HG02798 (cell line): ENCODE measurements at regions not wholly inside any gene's neighbourhood (a gene's known extent, or its start where the extent isn't known, plus 50 kb on each side); places are given as distances from the start of the nearest gene placed in this dataset.

ENCODE experiments used
- ATAC-seq: cut with Tn5 transposase; IDR thresholded peaks from one replicate; pipeline ENCODE4 v1.9.1; 2021; ENCODE audit warnings: mild to moderate bottlenecking; ENCODE audit not compliant: unreplicated experiment, poor library complexity

DNA sequence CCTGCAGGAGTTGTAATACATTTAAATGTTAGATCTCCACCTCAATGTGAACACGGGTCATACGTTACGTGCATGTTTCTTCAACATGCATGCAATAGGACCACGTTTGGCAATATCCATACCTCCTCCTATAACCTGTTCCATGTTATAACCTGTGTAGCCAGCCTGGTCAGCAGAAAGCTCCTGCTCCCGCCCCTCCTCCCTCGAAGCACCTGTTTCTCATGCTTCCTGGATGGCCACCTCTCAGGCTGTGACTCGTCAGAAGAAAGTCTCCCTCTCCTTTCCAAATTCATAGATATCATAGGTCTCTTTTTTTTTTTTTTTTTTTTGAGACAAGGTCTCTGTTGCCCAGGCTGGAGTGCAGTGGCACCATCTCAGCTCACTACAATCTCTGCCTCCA, 96.5 kb downstream of the HMX1 start:
- ATAC-seq, result no peak

DNA sequence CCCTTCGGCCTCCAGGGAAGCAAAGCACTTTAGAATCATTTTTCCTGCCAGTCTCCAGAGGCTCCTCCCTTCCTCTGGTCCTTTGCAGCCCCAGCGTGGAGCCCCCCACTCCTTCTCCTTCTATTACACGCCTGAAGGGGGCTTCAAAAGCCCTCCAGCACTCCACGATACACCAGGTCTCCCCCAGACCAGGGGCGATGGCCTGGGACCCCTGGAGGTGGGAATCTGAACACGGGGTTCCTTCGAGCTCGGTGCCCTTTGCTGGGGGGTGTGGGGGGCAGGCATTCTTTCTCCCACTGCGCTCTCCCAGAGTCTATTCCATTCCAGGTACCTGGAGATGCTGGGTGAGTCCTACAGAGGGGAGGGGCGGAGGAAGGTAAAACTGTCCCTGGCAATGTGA, 97.6 kb downstream of the HMX1 start:
- ATAC-seq, result no peak

DNA sequence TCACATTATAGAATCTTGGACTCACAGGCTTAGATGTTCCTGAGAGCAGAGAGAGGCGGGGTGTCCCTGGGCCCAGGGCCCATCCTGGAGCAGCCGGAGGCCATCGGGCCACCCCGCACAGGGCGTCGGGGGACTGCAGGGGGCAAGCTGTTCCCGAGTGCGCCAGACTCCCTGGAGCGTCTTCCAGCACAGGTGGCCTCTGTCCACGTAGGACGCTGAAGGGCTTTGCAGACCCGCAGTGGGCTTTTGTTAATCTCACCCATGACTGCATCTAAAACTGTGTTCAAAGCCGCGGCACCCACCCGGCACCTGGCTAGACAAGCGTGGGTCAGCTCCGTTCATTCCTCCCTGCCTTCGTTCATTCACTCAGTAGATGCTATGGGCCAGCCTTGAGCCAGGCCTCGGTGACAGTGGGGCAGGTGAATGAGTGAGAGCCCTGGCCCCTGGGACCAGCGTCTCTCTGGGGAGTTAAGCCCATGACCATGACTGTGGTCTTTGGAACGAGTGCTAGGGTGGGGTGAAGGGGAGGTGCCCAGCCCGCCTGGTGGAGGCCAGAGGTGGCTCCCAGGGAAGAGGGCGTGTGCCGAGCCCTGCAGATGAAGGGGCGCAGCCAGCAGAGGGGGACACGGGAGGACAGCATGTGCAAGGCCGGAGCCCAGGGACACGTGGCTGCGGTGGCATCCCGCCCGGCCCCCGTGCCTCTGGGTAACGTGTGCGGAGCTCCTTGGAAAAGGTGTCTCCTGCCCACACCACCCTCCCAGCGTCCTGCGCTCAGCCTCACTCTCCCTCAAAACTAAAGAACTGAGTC, 98.3 kb downstream of the HMX1 start:
- no peak for ATAC-seq

DNA sequence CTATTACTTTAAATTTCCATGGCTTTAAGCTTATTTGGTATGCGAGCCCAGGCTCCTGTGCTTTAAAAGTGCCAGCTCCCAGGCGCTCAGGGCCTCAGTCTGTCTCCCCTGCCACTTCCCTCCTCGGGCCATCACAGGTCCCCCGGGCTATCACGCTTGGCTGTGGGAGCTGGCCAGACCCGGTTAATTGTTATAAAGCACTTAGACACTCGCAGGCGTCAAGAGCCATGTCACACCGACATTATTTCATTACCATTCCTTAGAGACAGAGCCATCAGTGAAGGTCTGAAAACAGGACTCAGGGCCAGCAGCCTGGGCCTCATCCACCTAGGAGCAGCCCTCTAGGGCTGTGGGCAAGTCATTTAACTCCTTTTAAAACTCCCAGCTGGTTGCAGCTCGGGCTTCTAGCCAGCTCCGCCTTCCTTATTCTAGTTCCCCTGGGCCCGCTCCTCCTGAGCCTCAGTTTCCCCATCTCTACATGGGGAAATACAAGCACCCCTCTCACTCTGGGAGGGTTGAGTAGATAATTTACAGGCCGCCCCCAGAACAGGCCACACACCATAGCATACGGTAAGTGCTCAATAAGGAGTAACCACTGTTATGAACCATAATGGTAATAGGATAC, 99.0 kb downstream of the HMX1 start:
- ATAC-seq, result no peak

DNA sequence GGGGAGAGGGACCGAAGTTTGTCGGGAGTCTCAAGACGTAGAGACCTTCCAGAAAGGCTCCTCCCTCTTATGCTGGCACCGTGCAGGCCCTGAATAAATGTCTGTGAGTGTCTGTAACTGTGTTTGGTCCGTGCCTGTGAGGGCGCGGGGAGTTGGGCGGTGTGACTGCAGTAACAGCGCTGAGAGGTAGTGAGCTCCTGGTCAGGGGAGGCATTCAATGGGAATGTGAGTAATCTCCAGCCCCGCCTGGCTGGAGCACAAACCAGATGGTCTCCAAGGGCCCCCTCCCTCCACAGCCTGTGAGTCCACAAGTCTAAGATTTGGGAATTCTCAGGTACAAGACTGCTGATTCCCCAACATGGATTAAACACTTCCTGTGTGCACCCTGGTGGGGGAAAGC, 100.0 kb downstream of the HMX1 start:
- no peak for ATAC-seq

DNA sequence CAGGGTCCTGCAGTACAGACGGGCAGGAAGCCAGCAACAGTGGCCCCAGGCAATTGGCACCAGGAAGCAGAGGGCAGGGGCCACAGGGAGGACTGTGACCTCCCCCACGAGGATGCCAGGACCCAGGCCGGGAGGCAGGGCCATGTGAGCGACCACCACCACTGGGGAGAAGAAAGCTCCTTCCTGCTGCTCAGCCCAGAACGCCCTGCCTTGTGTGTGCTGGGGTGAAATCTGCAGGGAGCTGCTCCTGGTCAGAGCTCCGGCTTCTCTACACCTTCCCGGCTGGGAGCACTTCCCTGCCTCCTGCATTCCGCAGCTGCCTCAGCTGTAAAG, 100.4 kb downstream of the HMX1 start:
- no peak for ATAC-seq

DNA sequence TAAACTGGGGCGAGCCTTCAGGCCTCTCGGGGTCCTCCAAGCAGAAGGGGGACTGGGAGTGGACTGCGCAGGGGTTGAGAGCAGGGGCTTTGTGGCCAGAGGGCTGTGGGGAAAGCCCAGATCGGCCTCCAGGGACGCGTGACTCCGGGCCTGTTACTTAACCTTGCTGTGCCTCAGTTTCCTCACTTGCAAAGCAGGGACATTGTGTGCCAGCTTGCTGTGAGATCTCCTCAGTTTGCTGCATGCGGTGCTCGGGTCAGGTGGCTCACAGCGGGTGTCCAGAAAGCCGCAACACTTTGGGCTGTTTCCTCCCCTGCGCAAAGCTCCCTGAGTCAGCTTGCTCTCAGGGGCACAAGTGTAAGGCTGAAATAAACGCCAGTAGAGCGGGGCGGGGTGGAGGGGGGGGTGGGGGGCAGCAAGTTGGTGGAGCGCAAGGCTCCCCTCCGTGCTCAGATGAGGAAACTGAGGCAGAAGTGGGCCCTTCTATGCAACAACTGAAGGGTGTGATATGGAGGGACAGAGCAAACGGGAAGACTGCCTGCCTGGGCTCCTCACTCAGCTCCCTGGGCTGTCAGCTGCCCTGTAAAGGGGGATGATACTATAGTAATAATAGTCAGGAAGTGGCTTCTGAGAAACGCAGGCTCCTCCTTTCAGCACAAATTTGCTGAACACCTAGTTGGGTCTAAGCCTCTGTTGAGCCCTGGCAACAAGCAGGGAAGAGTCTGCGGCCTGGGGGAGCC, 101.0 kb downstream of the HMX1 start:
- no peak for ATAC-seq

DNA sequence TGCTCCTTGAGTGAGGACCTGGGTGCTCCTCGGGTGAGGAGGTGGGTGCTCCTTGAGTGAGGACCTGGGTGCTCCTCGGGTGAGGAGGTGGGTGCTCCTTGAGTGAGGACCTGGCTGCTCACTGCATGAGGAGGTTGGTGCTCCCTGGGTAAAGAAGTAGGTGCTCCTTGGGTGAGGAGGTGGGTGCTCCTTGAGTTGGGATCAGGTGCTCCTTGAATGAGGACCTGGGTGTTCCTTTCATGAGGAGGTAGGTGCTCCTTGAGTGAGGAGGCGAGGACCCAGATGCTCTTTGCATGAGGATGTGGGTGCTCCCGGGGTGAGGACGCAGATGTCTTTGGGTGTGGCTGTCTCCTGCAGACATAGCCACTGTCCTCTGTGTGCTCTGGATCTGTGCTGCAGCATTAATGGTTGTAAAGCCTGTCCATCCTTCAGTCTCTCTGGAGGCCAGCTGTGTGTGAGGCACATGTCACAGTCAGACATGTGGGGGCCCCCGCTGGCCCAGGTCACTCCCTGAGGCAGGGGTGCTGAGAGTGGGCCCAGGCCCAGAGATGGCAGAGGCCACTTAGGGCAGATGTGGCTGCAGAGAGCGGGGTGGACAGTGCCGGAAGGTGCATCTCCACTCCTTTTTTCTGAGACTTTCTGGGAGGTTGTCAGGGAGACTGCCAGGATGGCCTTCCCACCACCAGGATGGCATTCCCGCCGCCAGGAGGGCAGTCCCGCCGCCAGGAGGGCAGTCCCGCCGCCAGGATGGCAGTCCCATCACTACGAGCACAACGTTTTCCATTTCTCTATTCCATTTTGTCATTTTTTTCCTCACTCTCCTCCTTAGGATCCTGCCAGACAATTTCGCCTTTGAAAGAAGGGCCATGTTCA, 101.8 kb downstream of the HMX1 start:
- ATAC-seq, result no peak

DNA sequence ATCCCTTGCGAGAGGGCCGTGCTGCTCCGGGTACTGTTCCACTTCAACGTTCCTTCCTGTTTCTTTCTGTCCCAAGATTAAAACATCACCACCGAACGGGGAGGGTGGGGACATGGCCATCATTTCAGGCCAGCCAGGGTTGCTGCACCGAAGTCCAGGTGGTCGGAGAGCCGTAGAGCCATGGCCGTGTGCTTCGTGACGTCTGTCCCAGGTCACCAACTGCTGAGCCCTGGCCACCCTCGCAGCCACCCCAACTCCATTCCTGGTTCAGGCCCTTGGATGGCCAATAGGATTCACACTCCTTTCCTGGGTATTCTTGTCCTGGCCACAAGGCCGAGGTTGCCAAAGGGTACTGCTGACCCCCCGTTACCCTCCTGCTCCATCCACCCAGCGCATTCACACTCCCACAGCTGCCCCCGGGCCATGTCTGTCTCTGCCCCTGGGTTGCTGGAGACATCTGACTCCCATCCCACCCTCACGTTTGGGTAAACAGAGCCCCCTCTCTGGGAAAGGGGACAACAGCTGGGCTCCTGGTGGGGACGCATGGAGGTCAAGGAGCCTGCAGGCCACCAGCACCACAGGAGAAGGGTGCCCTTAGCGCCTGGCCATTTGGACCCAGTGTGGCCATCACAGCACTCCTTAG, 103.2 kb downstream of the HMX1 start:
- ATAC-seq, result no peak

DNA sequence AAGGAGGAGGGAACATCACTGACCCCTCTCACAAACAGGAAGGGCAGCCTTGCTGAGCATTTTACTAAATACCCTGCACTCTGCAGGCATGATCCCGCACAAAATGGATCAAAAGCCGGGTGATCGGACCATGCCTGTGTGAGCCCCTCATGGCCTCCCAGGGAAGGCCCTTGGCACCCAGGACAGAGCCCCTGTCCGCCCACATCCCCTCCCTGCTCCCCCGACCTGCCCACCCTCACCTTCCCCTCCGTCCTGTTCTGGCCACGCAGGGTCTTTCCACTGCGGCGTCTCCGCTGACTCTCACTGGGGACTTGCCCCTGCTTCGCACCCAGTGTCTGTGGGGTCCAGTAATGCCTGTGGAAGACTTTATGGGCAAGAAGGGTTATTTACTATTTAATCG, 105.0 kb downstream of the HMX1 start:
- no peak for ATAC-seq

DNA sequence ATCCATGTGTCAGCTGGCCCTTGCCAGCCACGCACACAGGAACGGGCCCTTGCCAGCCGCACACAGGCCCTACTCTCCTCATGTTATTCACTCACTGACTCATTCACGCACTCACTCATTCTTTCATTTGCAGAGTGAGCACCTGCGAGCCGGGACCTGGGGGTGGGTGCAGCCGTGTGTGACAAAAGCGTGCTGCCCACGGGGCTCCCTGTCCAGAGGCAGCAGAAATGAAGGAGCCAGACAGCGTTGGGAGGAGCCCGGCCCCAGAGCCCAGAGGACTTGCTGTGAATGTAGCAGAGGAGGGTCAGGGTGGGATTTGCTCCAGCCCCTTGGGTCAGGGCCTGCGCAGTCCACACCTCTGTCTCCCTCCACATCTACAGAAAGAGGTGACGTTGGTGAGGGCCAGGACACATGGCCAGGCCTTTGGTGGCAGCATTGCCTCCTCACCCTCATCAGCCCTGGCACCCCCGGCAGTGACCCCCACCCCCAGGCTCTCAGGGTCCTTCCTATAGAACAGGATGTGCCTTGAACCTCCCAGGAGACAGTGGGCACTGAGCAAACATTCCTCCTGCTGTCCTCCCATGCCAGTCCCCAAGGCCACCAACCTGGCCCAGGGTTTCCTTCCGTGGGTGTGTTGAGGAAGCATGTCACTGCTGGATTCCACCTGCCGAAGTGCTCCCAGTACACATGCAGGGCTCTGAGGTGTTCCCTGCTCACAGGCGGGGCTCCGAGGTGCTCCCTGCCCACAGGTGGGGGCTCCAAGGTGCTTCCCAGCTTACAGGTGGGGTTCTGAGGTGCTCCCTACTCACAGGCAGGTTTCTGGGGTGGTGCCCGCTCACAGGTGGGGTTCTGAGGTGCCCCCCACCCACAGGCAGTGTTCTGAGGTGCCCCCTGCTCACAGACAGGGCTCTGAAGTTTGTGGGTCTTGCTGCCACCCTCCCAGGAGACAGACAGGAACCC, 105.7 kb downstream of the HMX1 start:
- no peak for ATAC-seq

DNA sequence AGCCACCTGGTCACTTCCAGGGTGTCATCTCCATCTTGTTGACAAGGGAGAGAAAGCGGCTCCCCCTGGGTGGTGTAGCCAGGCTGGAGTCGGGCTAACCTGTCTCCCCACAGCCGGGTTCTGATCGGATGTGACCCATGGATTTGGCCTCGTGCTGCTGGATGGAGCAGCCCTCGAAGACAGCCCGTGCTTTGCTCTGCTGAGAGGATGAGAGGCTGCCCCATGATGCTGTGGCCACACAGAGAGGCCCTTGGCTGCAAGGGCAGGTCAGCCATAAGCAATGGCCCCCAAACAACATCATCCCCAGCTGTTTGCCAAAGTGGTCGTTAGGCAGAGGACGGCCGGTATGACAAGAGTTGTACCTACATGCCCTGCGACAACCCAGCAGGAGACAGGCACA, 106.6 kb downstream of the HMX1 start:
- no peak for ATAC-seq

DNA sequence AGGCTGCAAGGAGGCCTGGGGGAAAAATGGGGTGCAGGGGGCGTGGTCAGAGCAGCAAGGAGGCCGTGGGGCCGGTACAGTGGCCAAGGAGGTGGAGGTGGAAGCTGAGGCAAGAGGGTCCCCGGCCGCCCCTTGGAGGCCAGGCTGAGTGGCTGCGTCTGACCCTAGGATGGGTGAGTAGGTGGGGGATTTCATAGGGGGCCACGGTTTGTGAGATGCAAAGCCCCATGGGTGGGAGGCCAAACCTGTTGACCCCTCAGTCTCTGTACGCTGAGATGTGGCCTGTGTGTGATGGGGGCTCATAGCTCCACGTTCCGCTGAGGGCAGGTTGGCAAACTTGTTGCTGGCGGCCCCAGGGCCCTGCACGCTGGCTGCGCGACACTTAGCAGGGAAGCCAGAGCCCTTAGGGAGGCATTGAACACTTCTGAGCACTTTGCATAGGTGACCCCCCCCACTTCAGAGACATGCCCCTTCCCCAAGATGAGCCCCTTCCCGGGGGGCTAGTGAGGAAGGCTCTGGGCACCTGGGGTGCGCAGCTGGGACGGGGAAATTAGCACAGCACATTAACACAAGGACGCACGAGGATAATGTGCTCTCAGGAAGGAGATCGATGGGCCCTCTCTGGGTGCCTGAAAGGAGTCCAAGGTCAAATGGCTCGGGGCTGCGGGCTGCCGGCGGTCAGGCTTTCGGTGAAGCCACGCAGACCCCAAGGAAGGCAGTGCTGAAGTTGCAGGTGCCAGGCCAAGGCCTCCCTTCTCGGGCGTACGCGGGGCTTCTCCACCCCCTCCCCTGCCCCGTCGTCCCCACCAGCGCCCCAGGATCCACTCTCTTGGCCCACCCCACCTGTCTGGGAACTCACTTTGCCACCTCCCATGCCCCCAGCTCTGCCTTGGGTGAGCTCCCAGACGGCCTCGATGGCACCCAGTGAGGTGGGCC, 107.4 kb downstream of the HMX1 start:
- no peak for ATAC-seq

DNA sequence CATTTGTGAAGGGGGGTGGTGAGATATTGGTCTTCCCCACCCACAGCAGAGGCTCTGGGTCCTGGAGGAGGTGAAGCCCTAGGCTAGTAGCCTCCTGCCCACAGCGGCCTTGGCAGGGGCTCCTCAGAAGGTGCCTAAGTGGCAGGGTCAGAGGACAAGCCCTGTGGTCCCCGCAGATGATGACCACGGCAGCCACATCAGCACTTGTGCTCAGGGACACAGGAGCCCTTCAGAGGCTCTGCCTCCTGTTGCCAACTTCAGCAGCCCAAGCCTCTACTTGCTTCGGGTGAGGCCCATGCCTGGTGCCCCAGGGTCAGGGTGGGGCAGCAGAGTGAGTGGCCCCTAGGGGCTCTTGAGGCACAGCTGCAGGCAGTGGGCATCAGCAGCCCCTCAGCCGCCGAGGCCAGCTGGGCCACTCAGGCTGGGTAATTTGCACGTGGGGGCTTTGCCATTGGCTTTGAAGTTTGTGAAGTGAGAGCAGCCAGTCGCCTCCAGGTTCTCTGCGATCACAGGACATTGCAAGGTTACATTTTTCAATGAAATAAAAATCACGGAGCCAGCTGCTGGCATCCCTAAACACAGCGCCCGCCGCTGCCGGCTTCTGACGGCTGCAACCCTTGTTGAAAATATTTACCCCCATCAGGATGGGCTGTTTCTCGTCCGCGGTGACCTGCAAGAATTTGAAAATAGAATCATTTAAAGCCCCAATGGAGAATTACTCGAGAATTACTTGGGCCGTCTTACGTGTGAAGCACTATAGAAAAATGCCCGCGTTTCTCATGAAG, 108.5 kb downstream of the HMX1 start:
- no peak for ATAC-seq

DNA sequence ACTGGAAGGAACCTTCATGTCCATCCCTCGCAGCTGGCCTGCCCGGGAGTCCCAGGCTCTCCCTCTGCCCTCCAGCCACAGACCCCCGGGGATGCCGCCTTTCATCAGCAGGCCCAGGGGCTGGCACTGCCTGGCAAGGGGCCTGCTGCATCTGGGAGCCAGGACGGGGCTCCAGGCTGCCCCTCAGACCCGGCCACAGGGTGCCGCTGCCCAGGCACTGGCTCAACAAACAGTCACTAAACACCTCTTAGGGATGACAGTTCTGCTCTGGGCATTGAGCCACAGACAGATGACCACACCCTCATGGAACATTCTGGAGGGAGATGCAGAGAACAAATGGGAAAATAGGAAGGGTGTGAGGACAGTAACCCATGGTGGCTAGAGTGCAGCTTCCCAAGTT, 109.3 kb downstream of the HMX1 start:
- no peak for ATAC-seq

DNA sequence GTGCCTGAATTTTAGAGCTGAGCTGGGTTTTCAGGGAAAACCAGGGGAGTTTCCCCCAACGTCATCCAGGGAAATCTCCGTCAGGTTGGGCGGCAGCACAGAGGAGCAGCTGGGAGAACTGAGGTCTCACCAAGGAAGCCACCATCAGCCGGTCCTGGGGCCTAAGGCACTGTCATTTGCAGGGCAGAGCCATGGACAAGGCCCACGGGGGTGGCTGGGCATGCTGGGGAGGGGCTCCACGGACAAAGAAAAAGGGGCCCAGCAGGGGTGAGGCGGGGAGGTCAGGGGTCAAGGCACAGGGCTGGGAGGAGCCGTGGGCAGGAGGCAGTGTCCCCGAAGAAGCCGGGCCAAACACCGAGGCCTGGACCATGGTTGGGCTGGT, 109.8 kb downstream of the HMX1 start:
- no peak for ATAC-seq

DNA sequence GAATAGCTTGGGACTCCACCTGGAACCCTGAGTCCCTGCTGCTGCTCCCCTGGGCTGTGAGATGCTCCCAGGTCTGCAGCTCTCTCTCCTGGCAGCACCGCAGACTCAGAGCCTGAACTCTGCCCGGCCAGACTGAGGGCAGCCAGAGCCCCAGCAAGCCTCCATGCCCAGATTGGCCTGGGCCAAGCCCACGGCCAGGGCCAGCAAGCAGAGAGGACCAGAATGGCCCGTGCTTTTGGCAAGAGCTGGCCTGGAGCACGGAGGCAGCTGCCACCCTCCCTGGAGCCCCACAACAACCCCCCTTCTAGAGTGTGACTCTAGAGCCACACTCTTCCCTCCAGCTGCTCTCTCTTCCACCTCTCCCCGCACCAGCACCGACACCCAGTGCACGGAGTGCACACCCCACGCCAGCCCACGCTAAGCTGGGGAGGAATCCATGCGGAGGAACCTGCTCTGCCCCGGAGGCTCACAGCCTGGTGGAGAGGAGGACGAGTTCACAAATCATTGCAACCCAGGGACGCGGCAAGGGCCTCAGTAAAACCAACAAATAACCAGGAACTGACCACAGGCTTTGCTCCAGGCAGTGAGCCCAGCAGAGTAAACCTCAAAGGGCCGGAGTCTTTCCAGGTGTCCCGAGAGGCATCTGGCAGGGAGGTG, 110.3 kb downstream of the HMX1 start:
- no peak for ATAC-seq
